ENCODE measurements at regions not wholly inside any gene's neighbourhood (a gene's known extent, or its start where the extent isn't known, plus 50 kb on each side); places are given as distances from the start of the nearest gene placed in this dataset.

- no peak overlapping the region for H3K4me3 ChIP-seq (replicated peaks; ENCODE audit: low read depth, low read length)
- TF ChIP-seq, protein P1, sequence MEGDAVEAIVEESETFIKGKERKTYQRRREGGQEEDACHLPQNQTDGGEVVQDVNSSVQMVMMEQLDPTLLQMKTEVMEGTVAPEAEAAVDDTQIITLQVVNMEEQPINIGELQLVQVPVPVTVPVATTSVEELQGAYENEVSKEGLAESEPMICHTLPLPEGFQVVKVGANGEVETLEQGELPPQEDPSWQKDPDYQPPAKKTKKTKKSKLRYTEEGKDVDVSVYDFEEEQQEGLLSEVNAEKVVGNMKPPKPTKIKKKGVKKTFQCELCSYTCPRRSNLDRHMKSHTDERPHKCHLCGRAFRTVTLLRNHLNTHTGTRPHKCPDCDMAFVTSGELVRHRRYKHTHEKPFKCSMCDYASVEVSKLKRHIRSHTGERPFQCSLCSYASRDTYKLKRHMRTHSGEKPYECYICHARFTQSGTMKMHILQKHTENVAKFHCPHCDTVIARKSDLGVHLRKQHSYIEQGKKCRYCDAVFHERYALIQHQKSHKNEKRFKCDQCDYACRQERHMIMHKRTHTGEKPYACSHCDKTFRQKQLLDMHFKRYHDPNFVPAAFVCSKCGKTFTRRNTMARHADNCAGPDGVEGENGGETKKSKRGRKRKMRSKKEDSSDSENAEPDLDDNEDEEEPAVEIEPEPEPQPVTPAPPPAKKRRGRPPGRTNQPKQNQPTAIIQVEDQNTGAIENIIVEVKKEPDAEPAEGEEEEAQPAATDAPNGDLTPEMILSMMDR (IDR thresholded peaks at IDR 0.05; ENCODE audit: low read depth, low read length, missing control alignments): no peak
- DNase-seq (ENCODE audit: extremely low read depth, low read depth): no peak
These were observed 192.8 kb upstream of the ADGRL2 start for GRCh38 chr1:81607924-81608323.

DNA sequence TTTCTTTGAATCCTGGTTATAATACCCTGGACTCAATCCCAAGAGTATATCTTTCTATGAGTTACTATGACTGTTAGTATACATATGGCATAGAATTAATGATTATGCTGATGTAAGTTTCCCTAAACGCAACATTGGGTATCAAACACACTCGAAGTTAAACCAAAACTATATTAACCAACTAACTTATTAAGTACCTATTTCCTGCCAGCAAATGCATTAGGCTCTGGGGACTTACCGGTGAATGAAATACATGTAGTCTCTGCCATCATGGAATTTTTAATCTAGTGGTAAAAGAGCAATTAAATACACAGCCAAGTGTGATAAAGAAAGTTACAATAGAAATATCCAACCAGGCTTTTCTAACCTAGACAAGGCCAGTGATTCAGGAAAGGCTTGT lies 193.6 kb upstream of the ADGRL2 start:
- TF ChIP-seq, protein P1 (IDR thresholded peaks at IDR 0.05; ENCODE audit: low read depth, low read length, missing control alignments): no peak
- DNase-seq (ENCODE audit: extremely low read depth, low read depth): no peak
- H3K4me3 ChIP-seq (replicated peaks; ENCODE audit: low read depth, low read length): no peak overlapping the region

DNA sequence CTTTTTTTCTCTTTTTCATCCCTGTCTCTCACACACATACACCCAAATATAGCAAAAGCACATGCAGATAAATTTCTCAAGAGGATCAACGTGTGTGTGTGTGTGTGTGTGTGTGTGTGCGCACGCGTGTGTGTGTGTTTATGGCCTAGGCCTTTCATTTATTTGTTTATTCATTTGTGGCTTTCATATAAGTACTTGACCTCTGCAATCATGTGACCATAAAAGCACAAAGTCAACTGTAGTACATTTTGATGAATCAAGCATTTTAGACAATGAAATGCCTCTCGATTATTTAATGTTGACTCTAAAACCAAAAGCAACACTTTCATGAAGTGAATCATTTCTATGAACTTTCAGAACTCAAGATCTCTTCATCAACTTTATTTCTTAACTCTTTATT lies 194.1 kb upstream of the ADGRL2 start:
- DNase-seq (ENCODE audit: extremely low read depth, low read depth): no peak
- H3K4me3 ChIP-seq (replicated peaks; ENCODE audit: low read depth, low read length): no peak overlapping the region
- TF ChIP-seq, protein P1 (IDR thresholded peaks at IDR 0.05; ENCODE audit: low read depth, low read length, missing control alignments): no peak

- H3K4me3 ChIP-seq (replicated peaks; ENCODE audit: low read depth, low read length): no peak overlapping the region
- DNase-seq (ENCODE audit: extremely low read depth, low read depth): no peak
- TF ChIP-seq, protein P1 (IDR thresholded peaks at IDR 0.05; ENCODE audit: low read depth, low read length, missing control alignments): no peak
These were observed 195.7 kb upstream of the ADGRL2 start for GRCh38 chr1:81605023-81605422.

DNA sequence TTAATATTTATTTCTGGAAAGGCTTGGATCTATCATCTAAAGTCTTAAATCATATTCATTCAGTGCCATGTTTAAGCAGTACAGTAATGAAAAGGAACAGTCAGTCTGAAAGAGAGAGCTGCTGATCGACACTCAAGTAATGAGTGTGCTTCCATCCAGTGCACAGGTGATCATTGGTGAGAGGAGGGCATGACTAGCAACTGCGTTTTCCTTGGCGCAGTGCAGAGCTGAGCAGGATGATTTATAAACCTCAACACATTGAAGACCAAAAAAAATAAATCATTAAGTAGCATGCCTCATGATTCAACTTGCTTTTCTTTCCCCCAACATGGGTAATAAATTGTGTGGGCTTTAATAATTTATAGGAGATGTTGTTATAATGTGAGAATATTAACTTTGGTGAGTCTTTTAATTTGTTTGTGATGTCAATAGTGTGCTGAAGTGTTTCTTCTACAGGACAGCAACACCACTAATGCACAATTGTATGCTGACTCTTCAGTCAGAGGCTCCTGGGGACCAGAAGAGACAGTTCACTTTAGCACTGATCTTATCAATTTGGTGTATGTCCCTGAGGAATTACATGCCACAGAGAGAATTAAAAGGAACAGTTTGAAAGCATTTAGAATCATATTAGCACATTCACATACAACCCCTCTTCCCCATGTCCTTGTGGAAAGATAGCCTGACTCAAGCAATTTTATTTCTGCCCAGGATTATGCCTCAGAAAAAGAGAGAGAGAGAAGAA lies 199.7 kb upstream of the ADGRL2 start:
- no peak overlapping the region for H3K4me3 ChIP-seq (replicated peaks; ENCODE audit: low read depth, low read length)
- no peak for DNase-seq (ENCODE audit: extremely low read depth, low read depth)
- TF ChIP-seq, protein P1 (IDR thresholded peaks at IDR 0.05; ENCODE audit: low read depth, low read length, missing control alignments): no peak

GRCh38 chr1:81600363-81600762 lies 200.4 kb upstream of the ADGRL2 start:
- no peak for DNase-seq (ENCODE audit: extremely low read depth, low read depth)
- no peak overlapping the region for H3K4me3 ChIP-seq (replicated peaks; ENCODE audit: low read depth, low read length)
- TF ChIP-seq, protein P1 (IDR thresholded peaks at IDR 0.05; ENCODE audit: low read depth, low read length, missing control alignments): no peak

DNA sequence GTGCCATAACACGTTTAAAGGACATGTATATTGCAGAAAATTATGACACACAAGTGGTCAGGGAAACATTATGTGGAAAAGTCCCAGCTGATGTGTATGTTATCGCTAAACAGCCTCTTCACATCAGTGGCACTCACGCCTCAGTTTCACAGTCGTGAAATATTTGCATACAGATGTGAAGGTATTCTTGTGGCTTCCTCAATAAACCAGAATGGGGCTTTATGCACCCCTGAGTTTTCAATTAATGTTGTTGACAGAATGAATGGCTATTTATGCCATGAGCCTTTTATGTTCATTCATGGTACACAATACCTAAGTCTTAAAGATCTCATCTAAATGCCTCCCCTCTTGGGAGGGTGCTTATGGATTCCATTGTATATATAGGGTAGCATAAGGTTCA lies 202.1 kb upstream of the ADGRL2 start:
- DNase-seq (ENCODE audit: extremely low read depth, low read depth): no peak
- no peak overlapping the region for H3K4me3 ChIP-seq (replicated peaks; ENCODE audit: low read depth, low read length)
- TF ChIP-seq, protein P1 (IDR thresholded peaks at IDR 0.05; ENCODE audit: low read depth, low read length, missing control alignments): no peak
